Sigmoid colon (tissue), 4 donors: ENCODE measurements at regions not wholly inside any gene's neighbourhood (a gene's known extent, or its start where the extent isn't known, plus 50 kb on each side); places are given as distances from the start of the nearest gene placed in this dataset.

Experiments used
- CTCF ChIP-seq, 4 experiments: fragments of 450-650 bp in 3 of 4; fragments of 200-600 bp in 1 of 4; IDR thresholded peaks; one replicate each; pipeline ENCODE4 v1.5.1; 2016 to 2019; ENCODE audit warnings: antibody characterized with exemption in 4 of 4, mild to moderate bottlenecking in 3 of 4, moderate library complexity in 2 of 4
- EP300 ChIP-seq, 4 donors: sonication (generic); formaldehyde crosslinking; IDR thresholded peaks; one replicate each; pipeline ENCODE4 v1.6.1; 2017; ENCODE audit warnings: antibody characterized with exemption in 4 of 4
- POLR2A ChIP-seq, 2 donors: fragments of 450-650 bp; IDR thresholded peaks; one replicate each; pipeline ENCODE4 v1.6.1; 2016; ENCODE audit warnings: antibody characterized with exemption in 2 of 2, mild to moderate bottlenecking in 2 of 2, moderate library complexity in 2 of 2
- POLR2AphosphoS5 ChIP-seq, 4 donors: sonication (generic); formaldehyde crosslinking; IDR thresholded peaks; one replicate each; pipeline ENCODE4 v1.6.1; 2017; ENCODE audit warnings: antibody characterized with exemption in 4 of 4

DNA sequence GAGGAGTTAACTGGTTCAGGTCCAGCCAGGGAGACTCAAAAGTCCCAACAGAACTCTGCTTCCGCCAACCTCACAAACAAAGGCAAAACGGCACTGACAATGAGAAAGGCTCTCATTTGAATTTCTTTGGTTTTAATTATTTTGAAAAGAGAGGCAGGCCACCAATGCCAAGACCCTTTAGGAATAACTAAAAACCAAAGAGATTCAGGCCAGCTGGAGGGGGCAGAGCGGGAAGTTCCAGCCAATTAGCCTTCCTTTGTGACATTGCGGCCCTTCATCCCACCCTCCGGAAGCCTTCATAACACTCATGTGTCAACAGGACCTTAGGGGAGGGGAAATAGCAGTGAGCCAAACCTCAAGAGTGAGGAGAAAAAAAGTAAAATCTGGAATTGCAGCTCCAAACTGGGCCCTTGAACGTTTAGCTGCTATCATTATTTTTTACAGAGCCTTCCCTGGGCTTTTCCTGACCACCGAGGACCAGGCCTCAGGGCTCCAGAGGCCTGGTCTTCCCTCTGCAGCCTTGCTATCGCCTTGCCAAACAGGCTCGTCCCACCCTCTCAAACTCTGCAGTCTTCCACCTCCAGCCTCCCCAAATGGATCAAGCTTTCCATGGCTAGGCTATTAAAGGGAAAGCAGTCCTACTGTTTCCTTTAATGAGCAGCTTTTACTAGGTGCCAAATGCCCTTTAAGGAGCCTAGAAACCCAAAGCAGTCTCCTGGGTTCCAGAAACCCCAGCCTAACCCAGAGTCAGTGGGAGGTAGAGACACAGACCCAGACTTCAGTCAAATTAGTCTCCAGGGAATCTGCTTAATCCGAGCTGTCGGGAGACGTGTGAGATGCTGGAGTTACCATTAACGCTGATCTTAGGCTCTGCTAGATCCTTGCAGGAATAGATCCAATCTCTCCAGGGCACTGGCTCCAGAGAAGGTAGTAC, 114.2 kb downstream of the CCDC34 start:
- TF ChIP-seq CTCF (IDR thresholded peaks at IDR 0.05): no peak
- TF ChIP-seq EP300 (IDR thresholded peaks at IDR 0.05): no peak
- TF ChIP-seq POLR2AphosphoS5 (IDR thresholded peaks at IDR 0.05): no peak
- TF ChIP-seq POLR2A (IDR thresholded peaks at IDR 0.05): no peak
